HG02623 (cell line): ENCODE measurements at regions not wholly inside any gene's neighbourhood (a gene's known extent, or its start where the extent isn't known, plus 50 kb on each side); places are given as distances from the start of the nearest gene placed in this dataset.
"Not testable (repeated sequence)": the region's sequence is repeated elsewhere in the genome, so short reads cannot be mapped to it uniquely, and the experiment has no call there.

ENCODE experiments used
- ATAC-seq: cut with Tn5 transposase; IDR thresholded peaks from one replicate; pipeline ENCODE4 v1.9.1; 2021; ENCODE audit warnings: moderate library complexity; ENCODE audit not compliant: unreplicated experiment

- ATAC-seq = no peak
Observed at GRCh38 chr12:87596134-87596533, 433.1 kb downstream of the C12orf50 start.

- no peak for ATAC-seq
Observed at GRCh38 chr12:87585882-87586557, 443.2 kb downstream of the C12orf50 start.

- ATAC-seq = not testable (repeated sequence)
Observed at GRCh38 chr12:87579091-87579490, 450.1 kb downstream of the C12orf50 start.

- no peak for ATAC-seq
Observed at GRCh38 chr12:87575906-87576305, 453.3 kb downstream of the C12orf50 start.

GRCh38 chr12:87566918-87567317, 462.3 kb downstream of the C12orf50 start:
- ATAC-seq = not testable (repeated sequence)

GRCh38 chr12:87556985-87557384, 472.2 kb downstream of the C12orf50 start:
- no peak for ATAC-seq

- ATAC-seq = not testable (repeated sequence)
Observed at GRCh38 chr12:87531213-87531612, 498.0 kb downstream of the C12orf50 start.

GRCh38 chr12:87529413-87529812, 499.8 kb downstream of the C12orf50 start:
- no peak for ATAC-seq

- ATAC-seq = no peak
Observed at GRCh38 chr12:87520968-87521367, 508.2 kb downstream of the C12orf50 start.

- ATAC-seq = no peak
Observed at GRCh38 chr12:87518481-87518880, 510.7 kb downstream of the C12orf50 start.

GRCh38 chr12:87518036-87518435, 511.2 kb downstream of the C12orf50 start:
- ATAC-seq = no peak

GRCh38 chr12:87513536-87514280, 515.5 kb downstream of the C12orf50 start:
- no peak for ATAC-seq

GRCh38 chr12:87511371-87511770, 517.8 kb downstream of the C12orf50 start:
- ATAC-seq = no peak

GRCh38 chr12:87509237-87509820, 519.9 kb downstream of the C12orf50 start:
- ATAC-seq = peak; percentile 42

- ATAC-seq = no peak
Observed at GRCh38 chr12:87491598-87491997, 537.6 kb downstream of the C12orf50 start.

- ATAC-seq = no peak
Observed at GRCh38 chr12:87491089-87491488, 538.1 kb downstream of the C12orf50 start.

- ATAC-seq = no peak
Observed at GRCh38 chr12:87469295-87469694, 559.9 kb downstream of the C12orf50 start.

- ATAC-seq = no peak
Observed at GRCh38 chr12:87467936-87468335, 561.3 kb downstream of the C12orf50 start.

GRCh38 chr12:87464565-87464964, 564.6 kb downstream of the C12orf50 start:
- no peak for ATAC-seq

- no peak for ATAC-seq
Observed at GRCh38 chr12:87444039-87444438, 585.2 kb downstream of the C12orf50 start.

GRCh38 chr12:87441511-87441910, 587.7 kb downstream of the C12orf50 start:
- no peak for ATAC-seq
